Neural progenitor cell (in vitro differentiated cells): ENCODE measurements at regions not wholly inside any gene's neighbourhood (a gene's known extent, or its start where the extent isn't known, plus 50 kb on each side); places are given as distances from the start of the nearest gene placed in this dataset.
A peak's percentile ranks its signal among the peaks of the same experiment; 100 is the strongest.

ENCODE experiments used
- DNase-seq: peaks from one replicate; pipeline ENCODE4 v3.0.0-alpha.2; 2016; ENCODE audit warnings: low spot score
- H2AFZ ChIP-seq: fragments of 200-600 bp; sonication (generic); replicated peaks from 2 replicates; pipeline ENCODE4 v1.6.1; 2016; ENCODE audit warnings: antibody characterized with exemption
- H3F3A ChIP-seq: fragments of 200-600 bp; sonication (generic); 2 replicates; pipeline ENCODE4 v1.6.1; 2016; ENCODE audit warnings: antibody characterized with exemption, low read depth
- H3K27ac ChIP-seq: fragments of 200-600 bp; sonication (generic); 2 replicates; pipeline ENCODE4 v1.5.1; 2016; ENCODE audit warnings: mild to moderate bottlenecking
- H3K27me3 ChIP-seq: fragments of 200-600 bp; sonication (generic); 2 replicates; pipeline ENCODE4 v1.6.1; 2016; ENCODE audit warnings: mild to moderate bottlenecking, moderate library complexity
- H3K36me3 ChIP-seq: fragments of 200-600 bp; sonication (generic); 2 replicates; pipeline ENCODE4 v1.5.1; 2016
- H3K4me1 ChIP-seq: fragments of 200-600 bp; sonication (generic); 2 replicates; pipeline ENCODE4 v1.6.1; 2016; ENCODE audit warnings: mixed run types
- H3K4me2 ChIP-seq: fragments of 200-600 bp; sonication (generic); 2 replicates; pipeline ENCODE4 v1.6.1; 2016
- H3K4me3 ChIP-seq: fragments of 200-600 bp; sonication (generic); 2 replicates; pipeline ENCODE4 v1.5.1; 2016
- H3K79me2 ChIP-seq: fragments of 200-600 bp; sonication (generic); 2 replicates; pipeline ENCODE4 v1.6.1; 2016; ENCODE audit warnings: low read depth
- H3K9ac ChIP-seq: fragments of 200-600 bp; sonication (generic); 2 replicates; pipeline ENCODE4 v1.6.1; 2016
- H3K9me3 ChIP-seq: fragments of 200-600 bp; sonication (generic); 2 replicates; pipeline ENCODE4 v1.5.1; 2016; ENCODE audit warnings: low read depth
- H4K20me1 ChIP-seq: fragments of 200-600 bp; sonication (generic); 2 replicates; pipeline ENCODE4 v1.6.1; 2016; ENCODE audit warnings: low read depth
- H3K27ac Mint-ChIP-seq: 3 replicates; pipeline ENCODE4 v1.8.0; 2021; ENCODE audit warnings: mixed read lengths
- H3K27me3 Mint-ChIP-seq: 2 replicates; pipeline ENCODE4 v1.8.0; 2022; ENCODE audit warnings: low read depth, mild to moderate bottlenecking, inconsistent platforms, moderate library complexity, mixed read lengths; ENCODE audit not compliant: insufficient read depth
- H3K36me3 Mint-ChIP-seq: 3 replicates; pipeline ENCODE4 v1.8.0; 2021; ENCODE audit warnings: mixed read lengths
- H3K4me1 Mint-ChIP-seq: 3 replicates; pipeline ENCODE4 v1.8.0; 2021; ENCODE audit warnings: mixed read lengths
- H3K4me3 Mint-ChIP-seq: 3 replicates; pipeline ENCODE4 v1.8.0; 2021; ENCODE audit warnings: mild to moderate bottlenecking, moderate library complexity, mixed read lengths
- H3K9me3 Mint-ChIP-seq: 3 replicates; pipeline ENCODE4 v1.8.0; 2020; ENCODE audit warnings: mixed read lengths
- CTCF ChIP-seq: fragments of 200-600 bp; sonication (generic); IDR thresholded peaks from 2 replicates; pipeline ENCODE4 v1.5.1; 2017; ENCODE audit warnings: antibody characterized with exemption, mild to moderate bottlenecking
- EZH2 ChIP-seq: fragments of 200-600 bp; sonication (generic); IDR thresholded peaks from 2 replicates; pipeline ENCODE4 v1.6.1; 2017; ENCODE audit warnings: antibody characterized with exemption, mild to moderate bottlenecking, moderate library complexity
- EZH2phosphoT487 ChIP-seq: fragments of 200-600 bp; sonication (generic); IDR thresholded peaks from 2 replicates; pipeline ENCODE4 v1.6.1; 2017; ENCODE audit warnings: antibody characterized with exemption

DNA sequence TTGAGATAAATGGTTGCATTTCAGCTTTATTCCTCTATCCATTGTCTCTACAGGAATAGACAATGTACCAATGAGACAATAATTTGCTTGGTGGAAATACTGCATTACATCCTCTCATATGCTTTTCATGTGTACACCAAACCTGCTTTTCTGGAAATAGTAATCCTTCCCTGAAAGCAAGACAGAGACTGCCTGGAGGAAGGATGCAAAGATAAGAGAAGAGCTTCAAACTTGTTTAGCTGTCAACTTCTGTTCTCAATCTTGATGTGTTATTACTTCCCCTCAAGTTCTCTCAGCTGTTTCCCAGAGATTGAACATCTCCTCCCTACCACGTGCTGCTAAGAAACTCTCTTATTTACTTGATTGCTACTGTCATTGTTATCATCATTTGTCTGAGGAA lies 1125.4 kb upstream of the TMPRSS15 start:
- DNase-seq: no peak
- Histone ChIP-seq H2AFZ (no peak overlapping the region), H3K4me2 (no peak overlapping the region), H3K4me1 (no peaks in the 10 kb centered on the region), H3K79me2 (no peaks in the 10 kb centered on the region), H3K4me3 (no peak overlapping the region), H3K36me3 (no peaks in the 10 kb centered on the region), H3F3A (no peaks in the 10 kb centered on the region), H3K27me3 (no peaks in the 10 kb centered on the region), H3K27ac (no peak overlapping the region), H3K9ac (no peak overlapping the region), H4K20me1 (no peaks in the 10 kb centered on the region), H3K9me3 (no peaks in the 10 kb centered on the region)
- no peak overlapping the region for H3K27ac Mint-ChIP-seq
- H3K4me3 Mint-ChIP-seq: no peak overlapping the region
- TF ChIP-seq EZH2phosphoT487 (no peak), EZH2 (no peak), CTCF (no peak)
- H3K9me3 Mint-ChIP-seq: peaks cover 4% of the 10 kb centered on the region
- peaks cover 3% of the 10 kb centered on the region for H3K36me3 Mint-ChIP-seq
- H3K4me1 Mint-ChIP-seq: peaks cover 9% of the 10 kb centered on the region
- no peaks in the 10 kb centered on the region for H3K27me3 Mint-ChIP-seq

DNA sequence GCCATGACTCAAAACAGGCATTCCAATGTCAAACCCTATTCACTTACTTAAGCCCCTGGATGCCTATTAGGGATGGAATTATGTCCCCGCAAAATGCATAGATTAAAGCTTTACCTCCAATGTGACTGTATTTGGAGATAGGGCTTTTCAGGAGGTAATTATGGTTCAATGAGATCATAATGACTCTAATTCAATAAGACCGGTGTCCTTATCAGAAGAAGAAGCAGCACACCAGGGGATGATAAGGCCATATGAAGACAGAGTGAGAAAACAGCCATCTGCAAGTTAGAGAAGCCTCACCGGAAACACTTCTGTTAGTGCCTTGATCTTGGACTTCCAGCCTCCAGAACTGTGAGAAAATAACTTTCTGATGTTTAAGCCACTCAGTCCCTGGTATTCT lies 1131.8 kb upstream of the TMPRSS15 start:
- Mint-ChIP-seq H3K36me3 (no peaks in the 10 kb centered on the region), H3K9me3 (peaks cover 2% of the 10 kb centered on the region), H3K27ac (no peak overlapping the region), H3K27me3 (no peaks in the 10 kb centered on the region), H3K4me3 (no peak overlapping the region), H3K4me1 (no peaks in the 10 kb centered on the region)
- H4K20me1 ChIP-seq: no peaks in the 10 kb centered on the region
- TF ChIP-seq EZH2phosphoT487 (no peak), EZH2 (no peak), CTCF (no peak)
- no peak for DNase-seq
- no peak overlapping the region for H2AFZ ChIP-seq
- H3F3A ChIP-seq: no peaks in the 10 kb centered on the region
- H3K27me3 ChIP-seq: no peaks in the 10 kb centered on the region
- no peak overlapping the region for H3K4me2 ChIP-seq
- no peak overlapping the region for H3K9ac ChIP-seq
- no peaks in the 10 kb centered on the region for H3K79me2 ChIP-seq
- H3K36me3 ChIP-seq: no peaks in the 10 kb centered on the region
- no peaks in the 10 kb centered on the region for H3K4me1 ChIP-seq
- H3K4me3 ChIP-seq: no peak overlapping the region
- no peaks in the 10 kb centered on the region for H3K9me3 ChIP-seq
- H3K27ac ChIP-seq: no peak overlapping the region

DNA sequence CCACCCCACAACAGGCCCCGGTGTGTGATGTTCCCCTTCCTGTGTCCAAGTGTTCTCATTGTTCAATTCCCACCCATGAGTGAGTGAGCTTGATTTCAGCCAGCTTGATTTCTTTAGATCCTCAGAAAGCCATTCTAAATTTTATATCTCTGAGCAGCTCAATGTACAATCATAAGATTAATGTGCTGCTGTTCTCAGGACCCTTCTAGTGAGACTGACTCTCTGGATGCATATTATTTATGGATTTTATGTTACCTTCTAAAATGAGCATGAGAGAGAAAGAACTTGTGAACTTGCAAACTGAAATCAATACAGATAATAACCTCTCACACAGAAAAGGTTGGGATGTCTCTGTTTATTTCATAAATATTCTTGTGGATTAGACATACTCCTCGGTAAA lies 1133.5 kb upstream of the TMPRSS15 start:
- TF ChIP-seq EZH2: no peak
- no peak for TF ChIP-seq CTCF
- TF ChIP-seq EZH2phosphoT487: no peak
- Mint-ChIP-seq H3K4me1 (peaks cover 7% of the 10 kb centered on the region), H3K4me3 (no peak overlapping the region), H3K36me3 (no peaks in the 10 kb centered on the region), H3K9me3 (peaks cover 4% of the 10 kb centered on the region), H3K27ac (no peak overlapping the region), H3K27me3 (no peaks in the 10 kb centered on the region)
- Histone ChIP-seq H3K9me3 (no peaks in the 10 kb centered on the region), H3K4me3 (no peak overlapping the region), H4K20me1 (no peaks in the 10 kb centered on the region), H3K27me3 (no peaks in the 10 kb centered on the region), H3K79me2 (no peaks in the 10 kb centered on the region), H3K4me1 (peaks cover 2% of the 10 kb centered on the region), H3K4me2 (no peak overlapping the region), H3F3A (no peaks in the 10 kb centered on the region), H3K9ac (no peak overlapping the region), H3K36me3 (no peaks in the 10 kb centered on the region), H2AFZ (no peak overlapping the region), H3K27ac (no peak overlapping the region)
- DNase-seq: no peak

GRCh38 chr21:19540287-19540686 lies 1136.7 kb upstream of the TMPRSS15 start:
- Histone ChIP-seq H3K36me3 (no peaks in the 10 kb centered on the region), H3K9me3 (no peaks in the 10 kb centered on the region), H2AFZ (peak overlapping the region; percentile 88), H3K4me1 (peaks cover 5% of the 10 kb centered on the region), H3K4me3 (no peak overlapping the region), H4K20me1 (no peaks in the 10 kb centered on the region), H3K27ac (no peak overlapping the region), H3K4me2 (no peak overlapping the region), H3K9ac (no peak overlapping the region), H3K79me2 (no peaks in the 10 kb centered on the region), H3K27me3 (no peaks in the 10 kb centered on the region), H3F3A (no peaks in the 10 kb centered on the region)
- H3K9me3 Mint-ChIP-seq: peaks cover 20% of the 10 kb centered on the region
- peaks cover 10% of the 10 kb centered on the region for H3K4me1 Mint-ChIP-seq
- peaks cover 4% of the 10 kb centered on the region for H3K27me3 Mint-ChIP-seq
- H3K36me3 Mint-ChIP-seq: peaks cover 3% of the 10 kb centered on the region
- no peak for TF ChIP-seq CTCF
- no peak for TF ChIP-seq EZH2phosphoT487
- TF ChIP-seq EZH2: no peak
- DNase-seq: no peak
- H3K4me3 Mint-ChIP-seq: no peak overlapping the region
- no peak overlapping the region for H3K27ac Mint-ChIP-seq
